Peyer's patch (tissue), 4 donors: ENCODE measurements at regions not wholly inside any gene's neighbourhood (a gene's known extent, or its start where the extent isn't known, plus 50 kb on each side); places are given as distances from the start of the nearest gene placed in this dataset.

Experiments
- CTCF ChIP-seq, 6 experiments: fragments of 450-650 bp in 4 of 6; fragments of 200-600 bp in 2 of 6; sonication (generic) in 1 of 6; IDR thresholded peaks; one replicate each; pipeline ENCODE4 v1.5.1; 2017 to 2019; ENCODE audit warnings: antibody characterized with exemption in 6 of 6, mild to moderate bottlenecking in 3 of 6, moderate library complexity in 1 of 6
- POLR2A ChIP-seq, 2 donors: fragments of 450-650 bp; IDR thresholded peaks; one replicate each; pipeline ENCODE4 v1.5.1; 2017; ENCODE audit warnings: antibody characterized with exemption in 2 of 2, mild to moderate bottlenecking in 2 of 2, moderate library complexity in 2 of 2

- TF ChIP-seq POLR2A (IDR thresholded peaks at IDR 0.05), result no peak
- no peak for TF ChIP-seq CTCF (IDR thresholded peaks at IDR 0.05)
Observed at GRCh38 chr3:181935915-181936314, 224.2 kb downstream of the SOX2 start.
